ENCODE measurements at regions not wholly inside any gene's neighbourhood (a gene's known extent, or its start where the extent isn't known, plus 50 kb on each side); places are given as distances from the start of the nearest gene placed in this dataset.

- TF ChIP-seq CTCF (conservative IDR thresholded peaks at IDR 0.05 in 1 of 2, IDR thresholded peaks at IDR 0.05 in 1 of 2; ENCODE audit: extremely low read depth in 1 of 2, insufficient read depth in 1 of 2, low read depth in 1 of 2, low read length in 2 of 2) (no peak), EZH2 (IDR thresholded peaks at IDR 0.05; ENCODE audit: borderline replicate concordance, low read length) (no peak)
These were observed 479.1 kb upstream of the NCAM2 start for GRCh38 chr21:20519076-20519475.

Measured in mammary epithelial cell (primary cell).